GOT3 (cell line): ENCODE measurements at regions not wholly inside any gene's neighbourhood (a gene's known extent, or its start where the extent isn't known, plus 50 kb on each side); places are given as distances from the start of the nearest gene placed in this dataset.

Experiments used
- DNase-seq: peaks from one replicate; lab custom pipeline; 2025; ENCODE audit warnings: mixed read lengths; lab: John Stamatoyannopoulos, UW

GRCh38 chr15:96390986-96391385, 60.5 kb downstream of the NR2F2 start:
- DNase-seq, result no peak

DNA sequence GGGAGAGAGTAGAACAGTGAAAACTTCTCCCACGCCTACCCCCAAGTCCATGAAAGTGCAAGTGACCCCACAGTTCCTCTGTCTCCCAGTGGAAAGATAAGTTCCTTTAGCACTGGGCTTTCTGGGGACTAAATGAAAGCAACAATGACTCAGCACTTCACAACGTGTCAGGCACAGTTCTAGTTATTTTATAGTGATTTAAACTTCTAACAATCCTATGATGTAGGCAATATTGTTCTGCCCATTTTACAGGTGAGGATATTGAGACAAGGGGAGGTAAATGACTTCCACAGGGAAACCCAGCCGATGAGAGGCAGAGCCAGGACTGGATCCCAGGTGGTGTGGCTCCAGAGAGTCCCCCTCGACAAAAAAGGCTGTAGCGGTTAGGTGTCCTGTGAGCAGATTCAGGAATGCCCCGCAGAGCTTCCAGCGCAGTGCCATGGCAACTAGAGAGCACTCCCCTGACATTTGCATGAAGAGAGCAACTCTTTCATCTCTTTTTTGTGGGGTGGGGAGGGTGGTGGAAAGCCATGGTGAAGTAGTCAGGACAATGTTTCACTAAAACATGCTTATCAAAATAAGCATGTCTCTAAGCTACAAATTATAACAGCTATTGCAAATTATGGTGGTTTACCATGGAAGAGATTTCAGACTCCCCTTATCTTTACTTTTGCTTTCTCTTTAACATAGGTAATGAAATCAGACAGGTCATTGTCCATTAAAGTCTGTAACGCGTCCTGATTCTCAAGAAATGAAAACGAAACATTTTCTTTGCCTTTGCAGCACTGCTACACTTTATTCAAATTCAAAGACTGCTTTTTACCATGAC, 62.1 kb downstream of the NR2F2 start:
- DNase-seq, result no peak

DNA sequence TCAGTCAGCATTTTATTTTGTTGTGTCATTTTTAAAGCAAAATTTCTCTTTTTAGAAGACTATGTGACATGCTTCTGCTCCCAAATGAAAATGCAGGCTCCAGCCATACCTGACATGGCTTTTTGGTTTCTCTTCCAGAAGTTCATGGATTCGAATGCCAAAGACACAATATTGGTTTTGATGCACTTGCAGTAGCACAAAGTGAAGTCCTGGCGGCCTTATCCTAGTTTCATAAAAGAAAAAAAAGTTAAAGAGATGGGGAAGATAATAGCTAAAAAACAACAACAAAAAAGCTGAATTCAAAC, 62.7 kb downstream of the NR2F2 start:
- no peak for DNase-seq

GRCh38 chr15:96395687-96396086, 65.2 kb downstream of the NR2F2 start:
- no peak for DNase-seq

GRCh38 chr15:96398776-96399175, 68.3 kb downstream of the NR2F2 start:
- DNase-seq, result no peak

DNA sequence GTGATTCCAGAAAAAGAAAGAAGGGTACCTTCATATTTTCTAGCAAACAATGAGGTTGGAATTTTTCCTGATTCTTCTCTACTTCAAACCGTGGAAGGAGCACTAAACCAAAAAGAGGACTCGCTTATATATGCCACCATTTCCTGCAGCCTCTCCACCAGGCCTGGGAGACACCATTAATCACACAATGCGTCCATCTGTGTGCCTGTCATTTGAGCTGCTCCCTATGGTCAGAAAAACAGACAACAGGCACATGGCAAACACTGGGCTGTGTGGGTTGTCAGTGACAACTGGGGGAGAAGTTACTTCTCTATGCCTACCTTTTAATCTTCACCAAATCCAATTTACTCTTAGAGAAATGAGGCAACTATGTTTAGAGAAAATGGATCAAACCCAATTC, 71.9 kb downstream of the NR2F2 start:
- DNase-seq, result no peak

DNA sequence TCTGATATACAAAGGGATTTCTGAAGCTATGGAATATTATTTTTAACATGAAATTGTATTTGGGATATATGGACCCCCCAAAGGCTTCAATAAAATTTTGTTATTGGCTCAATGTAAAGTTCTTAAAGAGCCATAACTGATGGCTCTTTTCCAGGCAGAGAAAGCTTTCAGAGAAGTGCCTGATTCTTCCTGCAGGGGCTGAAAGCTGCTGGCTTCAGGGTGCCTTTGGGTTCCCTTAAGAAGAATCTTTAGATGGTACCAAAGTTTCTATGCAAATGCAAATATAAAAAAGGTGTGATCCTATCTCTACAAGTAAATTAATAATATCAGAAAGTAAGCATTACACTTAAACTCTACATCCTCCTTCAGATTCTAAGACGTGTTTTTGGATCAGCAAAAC, 72.6 kb downstream of the NR2F2 start:
- no peak for DNase-seq

GRCh38 chr15:96403932-96404331, 73.4 kb downstream of the NR2F2 start:
- no peak for DNase-seq

DNA sequence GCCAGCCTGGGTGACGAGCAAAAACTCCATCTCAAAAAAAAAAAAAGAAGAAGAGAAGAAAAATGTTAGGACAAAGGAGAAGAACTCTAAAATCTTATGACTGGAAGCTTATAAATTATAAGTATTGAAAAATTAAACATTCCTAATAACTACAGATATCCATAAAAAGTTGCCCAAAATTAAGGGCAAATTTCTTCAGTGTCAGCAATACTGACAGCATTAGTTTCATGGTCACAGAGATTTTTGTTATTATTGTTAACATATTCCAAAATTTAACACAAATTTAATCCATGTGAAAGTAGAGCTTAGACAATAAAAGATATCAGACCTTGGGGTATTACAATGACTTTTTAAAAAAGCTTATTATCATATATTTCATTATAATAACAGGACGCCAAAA, 74.1 kb downstream of the NR2F2 start:
- DNase-seq, result no peak

DNA sequence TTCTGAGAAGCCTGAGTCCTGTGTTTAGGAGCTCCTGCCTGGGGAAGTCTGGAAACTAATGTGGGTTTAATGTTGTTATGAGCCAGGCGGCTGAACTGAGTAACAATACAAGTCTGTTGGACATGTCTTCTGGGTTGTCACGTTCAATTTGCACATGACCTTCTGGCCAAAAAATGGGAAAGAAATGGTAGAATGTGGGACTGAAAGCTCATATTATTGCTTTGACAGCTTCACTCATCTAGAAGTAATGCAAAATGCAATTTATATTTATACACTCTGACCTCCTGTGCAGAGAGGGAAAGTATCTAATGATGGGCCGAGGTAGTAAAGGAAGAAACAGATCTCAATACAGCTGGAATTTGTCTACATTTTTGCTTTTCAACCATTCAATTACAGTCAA, 75.8 kb downstream of the NR2F2 start:
- DNase-seq, result no peak

DNA sequence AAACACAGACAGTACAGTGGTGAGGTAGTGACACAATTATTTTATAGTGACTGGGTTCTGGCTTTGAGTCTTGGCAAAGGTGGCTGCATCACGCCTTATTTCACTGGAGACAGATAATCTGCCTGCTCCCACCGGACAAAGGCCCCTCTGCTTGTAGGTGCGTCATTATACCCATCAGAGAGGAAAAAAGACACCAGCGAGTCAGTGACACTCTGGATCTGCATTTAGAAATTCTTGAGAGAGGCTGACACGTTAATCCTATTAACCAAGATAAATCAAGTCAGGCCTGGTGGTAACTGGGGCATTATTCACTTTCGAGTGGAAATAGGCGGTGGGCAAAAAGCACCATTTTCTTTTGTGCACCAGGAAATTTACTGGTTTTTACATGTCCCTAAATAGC, 76.2 kb downstream of the NR2F2 start:
- DNase-seq, result no peak

DNA sequence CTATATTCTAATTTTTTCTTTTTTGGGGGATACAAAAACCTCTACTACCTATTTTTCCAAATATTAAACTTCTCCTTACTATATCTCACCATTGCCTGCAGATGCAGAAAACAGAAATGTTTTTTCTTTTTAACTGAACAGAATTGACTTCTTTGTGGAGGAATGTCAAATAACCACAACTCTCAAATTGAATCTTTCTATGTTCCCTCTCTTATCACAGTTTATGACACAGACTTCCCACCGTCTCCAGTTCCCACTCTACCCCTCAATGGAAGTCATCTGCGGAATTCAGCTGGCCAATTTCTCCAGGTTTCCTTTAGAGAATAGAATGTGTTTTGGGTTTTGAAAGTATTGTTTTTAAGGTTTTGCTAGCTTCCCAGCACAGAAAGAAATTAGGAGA, 77.0 kb downstream of the NR2F2 start:
- DNase-seq, result no peak

- DNase-seq, result no peak
Observed at GRCh38 chr15:96408591-96409183, 78.2 kb downstream of the NR2F2 start.

GRCh38 chr15:96409215-96410138, 79.0 kb downstream of the NR2F2 start:
- no peak for DNase-seq

DNA sequence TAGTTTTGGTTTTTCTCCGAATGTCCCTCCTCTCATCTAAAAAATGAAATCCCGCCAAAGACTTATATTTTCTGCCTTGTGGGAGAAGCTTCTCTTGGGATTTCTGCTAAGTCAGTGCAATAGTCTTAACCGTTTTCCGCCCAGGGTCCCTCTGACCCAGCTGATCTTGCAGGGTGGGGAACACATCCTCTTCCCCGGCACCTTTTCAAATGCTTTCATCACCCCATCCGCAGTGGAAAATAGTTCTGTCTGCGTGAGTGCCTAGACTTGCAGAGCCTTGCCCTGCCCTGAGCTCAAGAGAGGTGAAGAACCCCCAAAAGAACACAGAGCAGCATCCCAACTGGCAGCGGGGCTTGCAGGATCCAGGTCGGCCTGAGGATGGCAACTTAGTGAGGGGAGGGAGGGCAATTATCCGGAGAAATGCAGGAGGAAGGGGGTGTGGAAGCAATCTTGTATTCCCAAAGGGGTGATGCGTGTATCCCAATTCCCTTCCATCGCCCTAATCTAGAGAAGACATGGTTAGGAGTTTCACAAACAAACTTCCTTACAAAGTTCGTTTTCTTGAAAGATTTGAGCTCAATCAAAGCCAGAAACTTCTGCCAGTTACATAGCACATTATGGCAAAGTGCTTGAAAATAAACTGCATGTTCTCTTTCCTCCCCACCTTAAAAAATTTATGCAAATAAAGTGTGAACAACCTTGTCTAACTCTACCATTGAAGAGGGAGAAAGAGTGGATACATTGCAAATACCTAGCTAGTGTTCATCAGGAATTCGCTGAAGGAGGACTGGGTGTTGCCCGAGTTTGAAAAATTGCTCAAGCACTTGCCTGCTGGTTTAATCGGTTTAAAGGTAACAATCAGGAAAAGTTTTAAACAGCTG, 79.9 kb downstream of the NR2F2 start:
- no peak for DNase-seq

DNA sequence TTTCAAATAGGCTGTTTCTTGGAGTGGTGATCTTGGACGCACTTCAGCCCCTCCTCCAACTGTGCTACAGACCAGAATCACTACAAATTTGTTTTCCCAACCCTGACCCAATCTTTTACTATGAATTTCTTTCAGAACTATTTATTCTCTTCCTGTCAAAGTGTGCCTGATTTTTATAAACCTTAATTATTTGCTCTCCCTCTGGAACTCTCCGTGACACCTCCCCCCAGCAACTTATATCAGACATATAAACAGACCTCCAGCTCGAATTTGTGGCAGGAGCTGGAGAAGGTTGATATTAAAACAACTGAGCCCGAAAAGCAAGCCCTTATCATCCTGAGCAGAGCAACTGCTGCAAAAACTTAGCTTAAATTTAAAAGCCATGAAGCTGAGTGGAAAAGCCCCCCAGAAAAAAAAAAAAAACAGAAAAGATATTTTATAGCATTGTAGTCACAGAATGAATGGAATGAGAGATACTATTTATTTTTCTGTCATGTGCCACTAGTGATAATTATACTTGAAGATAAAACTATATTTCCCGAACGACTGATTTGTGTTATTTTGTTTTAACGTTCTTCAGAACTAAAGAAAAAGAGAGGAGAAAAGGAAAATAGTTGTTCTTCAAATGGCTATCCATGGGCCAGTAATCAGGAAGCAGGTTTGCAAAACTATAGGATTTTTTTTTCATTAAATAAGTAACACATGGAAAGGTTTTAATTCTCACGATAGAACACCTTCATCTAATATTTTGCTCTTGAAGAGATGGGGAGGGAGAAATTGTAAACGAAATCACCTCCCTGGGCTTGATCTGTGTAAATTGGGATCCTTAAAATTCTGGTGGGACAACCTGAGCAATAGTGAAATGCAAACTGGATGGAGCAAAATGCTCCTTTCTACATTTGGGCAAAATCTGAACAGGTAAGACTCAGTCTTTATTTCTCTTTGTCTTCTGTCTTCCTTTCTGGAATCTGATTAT, 80.8 kb downstream of the NR2F2 start:
- DNase-seq, result no peak

DNA sequence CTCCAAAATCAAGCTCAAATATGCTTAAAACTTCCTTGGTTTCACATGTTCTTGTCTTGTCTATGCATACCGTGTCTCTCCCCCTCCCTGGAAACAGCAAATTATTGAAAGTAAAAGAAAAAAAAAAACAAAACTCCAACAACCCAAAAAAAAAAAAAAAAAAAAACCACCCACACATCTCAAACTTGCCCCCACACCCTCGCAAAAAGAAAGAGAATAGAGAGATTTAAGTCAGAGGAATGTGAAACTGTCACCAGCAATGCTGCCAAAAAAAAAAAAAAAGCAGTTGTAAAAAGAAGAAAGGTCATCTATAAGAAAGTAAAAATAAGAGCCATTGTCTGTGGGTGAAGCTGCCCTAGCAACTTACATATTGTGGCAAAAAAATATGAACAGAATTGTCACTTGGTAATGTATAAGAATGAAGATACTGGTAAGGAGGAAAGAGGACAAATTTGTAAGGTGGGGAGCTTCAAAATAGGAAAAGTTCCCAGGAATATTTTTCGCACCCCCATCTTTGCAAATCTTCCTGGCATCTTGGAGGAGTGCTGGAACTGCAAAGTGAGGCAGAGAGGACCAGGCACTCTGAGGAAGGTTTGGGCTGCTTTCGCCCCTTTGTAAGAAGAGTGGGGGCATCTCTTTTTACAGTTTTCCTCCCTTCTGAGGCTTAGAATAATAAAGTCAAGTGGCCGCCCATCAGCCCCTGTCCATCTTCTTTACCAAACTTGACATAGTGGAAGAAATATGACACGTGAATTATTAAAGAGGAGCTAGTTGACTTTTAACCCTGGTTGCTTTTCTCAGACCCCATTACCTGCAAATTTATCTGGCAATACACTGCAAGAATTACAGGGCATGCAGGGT, 81.8 kb downstream of the NR2F2 start:
- DNase-seq, result no peak

DNA sequence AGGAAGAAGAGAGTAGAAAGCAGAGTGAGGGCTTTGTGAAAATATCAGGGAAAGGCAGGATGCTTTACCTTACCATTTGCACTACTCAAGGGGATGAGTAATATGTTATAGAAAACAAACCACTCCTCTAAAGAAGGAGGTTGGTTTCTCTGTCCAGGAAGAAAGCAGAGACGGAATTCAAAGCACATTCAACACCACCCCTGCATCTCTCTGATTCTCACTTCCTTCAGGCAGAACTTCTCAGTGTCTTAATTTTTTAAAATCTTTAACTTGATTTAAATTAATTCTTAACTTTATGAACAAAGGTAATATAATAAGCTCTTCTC, 82.4 kb downstream of the NR2F2 start:
- no peak for DNase-seq

DNA sequence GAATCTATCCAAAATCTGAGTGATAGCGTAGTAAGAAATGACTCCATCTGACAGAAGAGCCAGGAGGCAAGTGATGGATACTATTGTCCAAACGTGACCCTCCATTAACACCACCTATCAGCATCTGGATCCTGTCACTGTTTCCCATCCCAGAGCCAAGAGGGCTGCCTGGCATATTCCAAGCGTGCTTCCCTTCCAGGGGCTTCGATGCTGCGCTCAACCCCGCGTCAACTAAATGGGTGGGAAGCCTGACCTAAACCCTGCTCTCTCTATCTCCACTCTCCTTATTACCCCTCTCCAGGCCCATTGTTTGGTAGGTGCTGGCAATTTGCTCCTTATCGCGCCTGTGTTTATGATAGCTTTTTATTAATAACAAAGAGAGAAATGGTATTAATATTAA, 83.2 kb downstream of the NR2F2 start:
- DNase-seq, result no peak

DNA sequence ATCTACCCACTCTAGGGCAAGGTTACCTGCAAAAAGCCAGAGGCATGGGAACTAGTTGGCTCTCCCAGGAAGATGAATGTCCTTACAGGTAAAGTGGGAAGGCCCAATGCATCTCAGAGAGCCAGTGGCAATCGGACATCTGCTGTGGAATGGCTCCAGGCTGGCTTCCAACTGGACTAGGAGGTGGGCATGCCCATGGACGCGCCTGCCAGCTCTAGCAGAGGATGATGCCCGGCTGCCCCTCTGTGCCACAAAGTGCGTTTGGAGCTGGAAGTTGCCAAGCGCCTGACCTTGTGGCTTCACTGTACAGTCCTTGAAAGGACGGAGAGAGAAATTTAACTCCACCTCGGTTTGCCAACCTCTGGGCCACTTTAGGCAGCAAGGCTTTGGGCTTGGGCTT, 84.4 kb downstream of the NR2F2 start:
- DNase-seq, result no peak
